ENCODE measurements at regions not wholly inside any gene's neighbourhood (a gene's known extent, or its start where the extent isn't known, plus 50 kb on each side); places are given as distances from the start of the nearest gene placed in this dataset.

DNA sequence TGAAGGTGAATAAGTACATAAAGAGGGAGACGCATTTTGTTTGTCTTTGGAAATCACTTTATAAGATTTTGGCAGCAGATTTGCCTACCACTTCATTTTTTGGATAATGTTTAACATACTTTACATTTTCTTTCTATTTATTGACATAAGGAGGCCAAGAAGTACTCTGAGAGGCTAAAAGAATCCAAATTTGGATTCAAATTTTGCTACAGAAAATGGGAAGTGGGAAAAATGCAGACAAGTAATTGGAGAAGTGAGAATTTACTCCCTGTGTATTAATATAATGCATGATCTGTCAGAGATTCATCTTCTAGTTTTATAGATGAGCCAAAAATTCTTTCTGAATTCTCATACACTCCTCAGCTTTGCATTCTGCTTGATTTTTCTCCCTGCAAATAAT is 411.2 kb upstream of the CTNND2 start:
- TF ChIP-seq CTCF (IDR thresholded peaks at IDR 0.05; ENCODE audit: insufficient read depth, low read length) (no peak), GABPA (IDR thresholded peaks at IDR 0.05; ENCODE audit: low read depth) (no peak), POLR2AphosphoS5 (IDR thresholded peaks at IDR 0.05; ENCODE audit: low read depth) (no peak), SPI1 (IDR thresholded peaks at IDR 0.05; ENCODE audit: borderline replicate concordance, low read depth) (no peak)
